Glomerular visceral epithelial cell (primary cell): ENCODE measurements at regions not wholly inside any gene's neighbourhood (a gene's known extent, or its start where the extent isn't known, plus 50 kb on each side); places are given as distances from the start of the nearest gene placed in this dataset.

ENCODE experiments used
- DNase-seq: peaks from one replicate; pipeline ENCODE4 v3.0.0-alpha.2; 2016; ENCODE audit errors: extremely low spot score

GRCh38 chr12:93134175-93134890 is 205.2 kb upstream of the EEA1 start:
- no peak for DNase-seq

GRCh38 chr12:93134893-93135285 is 205.8 kb upstream of the EEA1 start:
- no peak for DNase-seq

- DNase-seq = no peak
Observed at GRCh38 chr12:93135286-93136239, 206.5 kb upstream of the EEA1 start.

- no peak for DNase-seq
Observed at GRCh38 chr12:93136253-93137055, 207.4 kb upstream of the EEA1 start.

- DNase-seq = peak; percentile 58
Observed at GRCh38 chr12:93137656-93138612, 208.8 kb upstream of the EEA1 start.

- peak; percentile 47 for DNase-seq
Observed at GRCh38 chr12:93139028-93139665, 210.1 kb upstream of the EEA1 start.

- no peak for DNase-seq
Observed at GRCh38 chr12:93140325-93140724, 211.2 kb upstream of the EEA1 start.

GRCh38 chr12:93140801-93141200 is 211.7 kb upstream of the EEA1 start:
- DNase-seq = no peak

- DNase-seq = no peak
Observed at GRCh38 chr12:93142881-93143280, 213.8 kb upstream of the EEA1 start.

- DNase-seq = no peak
Observed at GRCh38 chr12:93144109-93144508, 215.0 kb upstream of the EEA1 start.

- no peak for DNase-seq
Observed at GRCh38 chr12:93145086-93145485, 216.0 kb upstream of the EEA1 start.

GRCh38 chr12:93146263-93146939 is 217.3 kb upstream of the EEA1 start:
- no peak for DNase-seq

GRCh38 chr12:93146970-93147369 is 217.9 kb upstream of the EEA1 start:
- no peak for DNase-seq

GRCh38 chr12:93148412-93148811 is 219.3 kb upstream of the EEA1 start:
- DNase-seq = no peak

GRCh38 chr12:93149229-93149628 is 220.1 kb upstream of the EEA1 start:
- no peak for DNase-seq

GRCh38 chr12:93151079-93151762 is 222.1 kb upstream of the EEA1 start:
- DNase-seq = no peak

GRCh38 chr12:93152617-93153016 is 223.5 kb upstream of the EEA1 start:
- DNase-seq = no peak

GRCh38 chr12:93153321-93153720 is 224.2 kb upstream of the EEA1 start:
- DNase-seq = no peak

- DNase-seq = no peak
Observed at GRCh38 chr12:93154096-93154728, 223.5 kb upstream of the NUDT4 start.
